ENCODE measurements at regions not wholly inside any gene's neighbourhood (a gene's known extent, or its start where the extent isn't known, plus 50 kb on each side); places are given as distances from the start of the nearest gene placed in this dataset.

DNA sequence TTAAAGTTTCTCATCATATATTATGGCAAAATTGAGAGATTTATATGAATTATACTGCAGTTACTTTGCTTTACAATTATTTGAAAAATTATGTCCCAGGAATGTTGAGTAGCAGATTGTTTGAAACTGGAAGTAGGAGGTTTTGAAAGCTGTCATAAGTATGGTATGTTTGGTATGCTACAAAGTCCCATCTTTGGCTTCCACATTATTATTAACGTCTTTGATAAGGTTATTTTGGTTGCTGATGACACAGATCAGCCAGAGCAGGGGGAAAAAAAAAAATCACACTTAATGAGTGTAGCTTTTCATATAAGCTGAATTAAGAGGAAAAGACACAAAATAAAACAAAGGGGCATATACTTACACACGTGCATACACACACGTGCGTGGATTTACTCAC lies 130.1 kb downstream of the SLITRK1 start:
- TF ChIP-seq, protein P1, sequence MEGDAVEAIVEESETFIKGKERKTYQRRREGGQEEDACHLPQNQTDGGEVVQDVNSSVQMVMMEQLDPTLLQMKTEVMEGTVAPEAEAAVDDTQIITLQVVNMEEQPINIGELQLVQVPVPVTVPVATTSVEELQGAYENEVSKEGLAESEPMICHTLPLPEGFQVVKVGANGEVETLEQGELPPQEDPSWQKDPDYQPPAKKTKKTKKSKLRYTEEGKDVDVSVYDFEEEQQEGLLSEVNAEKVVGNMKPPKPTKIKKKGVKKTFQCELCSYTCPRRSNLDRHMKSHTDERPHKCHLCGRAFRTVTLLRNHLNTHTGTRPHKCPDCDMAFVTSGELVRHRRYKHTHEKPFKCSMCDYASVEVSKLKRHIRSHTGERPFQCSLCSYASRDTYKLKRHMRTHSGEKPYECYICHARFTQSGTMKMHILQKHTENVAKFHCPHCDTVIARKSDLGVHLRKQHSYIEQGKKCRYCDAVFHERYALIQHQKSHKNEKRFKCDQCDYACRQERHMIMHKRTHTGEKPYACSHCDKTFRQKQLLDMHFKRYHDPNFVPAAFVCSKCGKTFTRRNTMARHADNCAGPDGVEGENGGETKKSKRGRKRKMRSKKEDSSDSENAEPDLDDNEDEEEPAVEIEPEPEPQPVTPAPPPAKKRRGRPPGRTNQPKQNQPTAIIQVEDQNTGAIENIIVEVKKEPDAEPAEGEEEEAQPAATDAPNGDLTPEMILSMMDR (conservative IDR thresholded peaks at IDR 0.05; ENCODE audit: low read depth, low read length) = no peak
- TF ChIP-seq EZH2 (IDR thresholded peaks at IDR 0.05; ENCODE audit: low read length, unreplicated experiment) = no peak
